ENCODE measurements at regions not wholly inside any gene's neighbourhood (a gene's known extent, or its start where the extent isn't known, plus 50 kb on each side); places are given as distances from the start of the nearest gene placed in this dataset.
"Not testable (repeated sequence)": the region's sequence is repeated elsewhere in the genome, so short reads cannot be mapped to it uniquely, and the experiment has no call there.

- H3K4me3 Mint-ChIP-seq, result no peak overlapping the region
- H3K4me1 Mint-ChIP-seq, result no peaks in the 10 kb centered on the region
- H3K9me3 Mint-ChIP-seq, result no peaks in the 10 kb centered on the region
- H3K36me3 Mint-ChIP-seq, result no peaks in the 10 kb centered on the region
- no peak overlapping the region for H3K27ac Mint-ChIP-seq
- H3K27me3 Mint-ChIP-seq, result peaks cover 2% of the 10 kb centered on the region
Observed at GRCh38 chr22:22176929-22177616, 67.5 kb upstream of the VPREB1 start.

GRCh38 chr22:22172896-22173628, 71.5 kb upstream of the VPREB1 start:
- peaks cover 13% of the 10 kb centered on the region for H3K4me1 Mint-ChIP-seq
- H3K36me3 Mint-ChIP-seq, H3K4me3 Mint-ChIP-seq, H3K27ac Mint-ChIP-seq, H3K27me3 Mint-ChIP-seq, H3K9me3 Mint-ChIP-seq: not testable (repeated sequence)

GRCh38 chr22:22171357-22172218, 73.0 kb upstream of the VPREB1 start:
- Mint-ChIP-seq H3K4me1 (peaks cover 23% of the 10 kb centered on the region), H3K9me3 (no peaks in the 10 kb centered on the region), H3K27ac (no peak overlapping the region), H3K36me3 (no peaks in the 10 kb centered on the region), H3K4me3 (no peak overlapping the region), H3K27me3 (peaks cover 2% of the 10 kb centered on the region)

DNA sequence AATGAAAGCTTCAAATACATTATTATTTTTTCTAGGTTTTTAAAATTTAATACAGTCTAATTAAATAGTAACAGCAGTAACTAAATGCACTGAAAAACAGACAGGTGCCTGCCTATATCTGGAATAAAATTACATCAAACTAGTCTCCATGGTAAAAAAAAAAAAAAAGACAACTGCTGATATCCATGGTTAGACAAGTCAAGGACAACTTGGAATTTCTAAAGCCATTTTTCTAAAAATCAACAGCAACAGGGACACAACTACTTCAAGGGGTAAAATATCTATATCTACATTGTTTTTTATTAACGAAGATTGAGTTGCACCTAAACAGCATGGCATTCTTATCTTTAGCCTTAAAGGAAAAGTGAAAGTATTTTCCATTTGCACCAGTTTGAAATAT, 74.7 kb upstream of the VPREB1 start:
- Mint-ChIP-seq H3K27ac (no peak overlapping the region), H3K36me3 (no peaks in the 10 kb centered on the region), H3K9me3 (no peaks in the 10 kb centered on the region), H3K4me3 (peak overlapping the region; percentile 58), H3K27me3 (no peaks in the 10 kb centered on the region), H3K4me1 (peaks cover 23% of the 10 kb centered on the region)

DNA sequence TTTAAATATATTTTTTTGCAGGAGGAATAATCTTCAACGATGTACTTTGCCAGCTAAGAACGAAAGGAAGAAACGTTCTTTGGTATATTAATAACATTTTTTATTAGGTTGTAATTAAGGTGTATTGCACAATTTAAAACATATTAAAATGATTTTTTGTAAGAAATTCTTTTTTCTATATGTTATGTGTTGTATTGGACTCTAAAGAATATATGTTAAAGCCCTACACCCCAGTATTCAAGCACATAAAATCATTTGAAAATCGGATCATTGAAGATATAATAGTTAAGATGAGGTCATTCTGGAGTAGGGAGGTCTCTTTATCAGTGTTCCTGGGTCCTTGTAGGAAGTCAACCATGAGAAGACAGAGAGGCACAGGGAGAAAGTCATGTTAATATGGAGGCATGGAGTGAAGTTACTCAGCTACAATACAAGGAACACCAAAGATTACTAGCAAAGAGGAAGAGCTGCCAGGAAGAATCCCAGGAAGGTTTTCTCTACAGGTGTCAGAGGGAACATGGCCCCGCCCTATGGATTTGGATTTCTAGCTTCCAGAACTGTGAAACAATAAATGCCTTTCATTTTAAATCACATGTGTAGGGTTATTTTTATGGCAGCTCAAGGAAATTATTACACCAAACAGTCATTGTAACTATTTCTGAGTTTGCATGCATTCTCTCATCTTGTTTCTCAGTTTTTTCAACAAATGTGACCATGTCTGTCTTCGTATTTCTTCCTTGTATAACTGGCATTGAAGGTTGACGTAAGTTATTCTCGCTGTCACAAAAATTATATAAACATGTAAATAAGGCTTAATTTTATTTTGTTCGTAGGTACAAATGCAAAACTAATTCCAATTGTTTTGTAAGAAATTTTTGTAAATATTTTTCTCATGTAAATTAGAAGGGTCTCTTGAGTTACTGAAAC, 75.4 kb upstream of the VPREB1 start:
- Mint-ChIP-seq H3K9me3 (no peaks in the 10 kb centered on the region), H3K4me3 (no peak overlapping the region), H3K4me1 (peaks cover 23% of the 10 kb centered on the region), H3K36me3 (no peaks in the 10 kb centered on the region), H3K27ac (no peak overlapping the region), H3K27me3 (peaks cover under 1% of the 10 kb centered on the region)

DNA sequence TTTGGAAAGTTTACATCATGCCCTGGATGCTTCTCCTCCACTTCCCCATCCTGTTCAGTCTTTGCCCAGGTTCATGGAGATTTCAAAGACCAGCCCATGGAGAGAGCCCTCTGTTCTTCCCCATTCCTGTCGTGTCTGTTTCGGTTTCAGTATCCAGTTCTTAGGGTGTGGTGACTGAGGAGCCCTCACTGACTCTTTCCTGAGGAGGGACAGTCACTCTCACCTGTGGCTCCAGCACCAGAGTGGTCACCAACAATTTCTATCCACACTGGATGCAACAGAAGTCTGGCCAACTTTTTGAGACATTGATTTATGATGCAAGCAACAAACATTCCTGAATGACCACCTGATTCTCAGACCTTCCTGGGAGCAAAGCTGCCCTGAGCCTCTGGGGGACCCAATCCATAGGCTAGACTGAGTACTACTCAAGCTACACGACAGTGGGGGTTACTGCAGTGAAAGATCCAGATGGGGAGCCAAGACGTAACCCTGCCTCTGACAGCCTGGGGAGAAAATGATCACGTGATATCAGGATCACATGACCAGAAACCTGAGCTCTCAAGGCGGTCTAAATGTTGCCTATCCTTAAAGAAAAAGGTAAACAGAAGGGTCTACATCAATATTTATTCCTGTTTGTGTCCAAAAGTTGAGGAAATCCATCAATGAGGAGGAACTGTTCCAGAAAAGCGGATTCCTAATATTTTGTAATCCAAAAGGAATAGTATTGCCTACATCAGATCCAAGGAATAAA, 76.2 kb upstream of the VPREB1 start:
- H3K9me3 Mint-ChIP-seq, result no peaks in the 10 kb centered on the region
- peaks cover 2% of the 10 kb centered on the region for H3K27me3 Mint-ChIP-seq
- H3K36me3 Mint-ChIP-seq, result no peaks in the 10 kb centered on the region
- H3K4me3 Mint-ChIP-seq, result peak overlapping the region; percentile 76
- peaks cover 23% of the 10 kb centered on the region for H3K4me1 Mint-ChIP-seq
- peak overlapping the region; percentile 72 for H3K27ac Mint-ChIP-seq

- Mint-ChIP-seq H3K27me3 (peaks cover 2% of the 10 kb centered on the region), H3K4me1 (peaks cover 23% of the 10 kb centered on the region), H3K9me3 (no peaks in the 10 kb centered on the region)
Observed at GRCh38 chr22:22167791-22168189, 76.8 kb upstream of the VPREB1 start.

DNA sequence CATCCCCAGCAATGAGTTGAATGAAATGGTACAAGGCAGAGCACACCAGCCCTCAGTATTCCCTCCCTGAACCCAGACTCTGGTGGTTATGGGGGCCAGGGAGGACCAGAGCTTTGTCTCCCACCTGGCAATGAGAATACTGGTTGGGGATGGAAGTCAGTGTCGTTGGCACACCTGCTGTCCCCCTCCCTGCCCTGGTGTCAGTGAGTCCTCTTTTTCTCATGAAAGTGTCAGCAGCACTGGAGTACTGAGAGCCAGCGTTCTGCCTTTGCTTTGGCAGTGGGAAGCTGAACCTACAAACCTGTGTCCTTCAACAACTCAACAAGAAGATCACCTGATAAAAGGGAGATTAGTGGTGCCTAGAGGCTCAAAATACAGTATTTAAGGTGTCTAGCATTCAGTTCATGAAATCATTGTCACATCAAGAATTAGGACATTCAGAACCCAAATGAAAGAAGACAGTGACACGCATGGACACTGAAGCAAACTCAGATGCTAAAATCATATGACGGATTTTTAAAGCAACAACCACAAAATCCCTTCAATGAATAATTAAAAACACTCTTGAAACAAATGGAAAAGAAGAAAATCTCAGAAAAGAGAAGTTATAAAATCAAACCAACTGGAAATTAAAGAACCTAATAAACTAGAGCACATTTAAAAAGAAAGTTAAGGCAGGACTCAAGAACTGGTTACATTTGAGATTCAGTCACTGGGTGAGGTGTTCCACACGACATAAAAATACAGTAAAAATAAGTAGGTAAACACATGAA, 77.5 kb upstream of the VPREB1 start:
- Mint-ChIP-seq H3K4me3 (no peak overlapping the region), H3K4me1 (peaks cover 23% of the 10 kb centered on the region), H3K27me3 (peaks cover 2% of the 10 kb centered on the region), H3K9me3 (no peaks in the 10 kb centered on the region), H3K27ac (no peak overlapping the region), H3K36me3 (no peaks in the 10 kb centered on the region)

More at GRCh38 chr22:22167791-22168189, 76.8 kb upstream of the VPREB1 start:
- Mint-ChIP-seq H3K36me3 (no peaks in the 10 kb centered on the region), H3K4me3 (peak overlapping the region; percentile 76), H3K27ac (no peak overlapping the region)

GRCh38 chr22:22165936-22166710, 78.5 kb upstream of the VPREB1 start:
- Mint-ChIP-seq H3K4me1 (peaks cover 23% of the 10 kb centered on the region), H3K27ac (no peak overlapping the region), H3K4me3 (no peak overlapping the region), H3K9me3 (no peaks in the 10 kb centered on the region), H3K27me3 (peaks cover 2% of the 10 kb centered on the region), H3K36me3 (no peaks in the 10 kb centered on the region)

DNA sequence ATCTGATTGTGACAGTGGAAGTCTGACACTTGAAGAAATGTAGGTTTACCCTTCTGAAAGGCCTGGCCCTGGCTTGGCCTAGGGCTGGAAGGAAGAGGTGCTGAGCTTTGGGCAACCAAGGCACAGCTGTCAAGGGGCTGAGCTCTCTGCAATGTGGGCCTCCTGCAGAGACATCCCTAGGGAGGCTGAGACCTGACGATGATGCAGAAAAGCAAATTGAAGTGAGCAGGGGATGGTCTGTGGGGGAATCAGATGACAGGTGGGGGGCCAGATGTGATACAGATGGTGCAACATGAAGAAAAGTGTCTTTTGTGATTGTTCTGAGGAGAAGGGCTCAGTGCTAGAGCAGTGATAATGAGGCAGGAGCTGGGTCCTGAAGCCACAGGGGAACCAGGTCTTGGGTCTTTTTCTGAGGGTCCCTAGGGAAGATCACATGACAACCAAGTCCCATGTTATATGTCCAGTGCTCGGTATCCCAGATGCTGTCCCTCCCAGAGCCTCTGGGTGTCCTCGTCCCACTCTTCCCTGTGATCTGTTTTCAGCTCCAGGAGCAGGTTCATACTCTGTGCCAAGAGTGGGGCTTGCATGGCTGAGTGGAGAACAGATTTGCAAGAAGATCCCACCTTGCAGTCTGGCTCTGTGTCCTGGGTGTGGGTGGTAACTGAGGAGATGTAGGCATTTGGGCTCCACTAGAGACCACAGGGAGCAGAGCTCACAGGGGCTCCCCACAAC, 79.9 kb upstream of the VPREB1 start:
- Mint-ChIP-seq H3K27ac (no peak overlapping the region), H3K27me3 (peaks cover 2% of the 10 kb centered on the region), H3K4me1 (peaks cover 16% of the 10 kb centered on the region), H3K4me3 (no peak overlapping the region), H3K9me3 (no peaks in the 10 kb centered on the region), H3K36me3 (no peaks in the 10 kb centered on the region)

GRCh38 chr22:22161924-22162851, 82.4 kb upstream of the VPREB1 start:
- H3K36me3 Mint-ChIP-seq, result no peaks in the 10 kb centered on the region

GRCh38 chr22:22160768-22161167, 83.8 kb upstream of the VPREB1 start:
- not testable (repeated sequence) for H3K36me3 Mint-ChIP-seq, H3K9me3 Mint-ChIP-seq, H3K4me3 Mint-ChIP-seq, H3K27me3 Mint-ChIP-seq, H3K27ac Mint-ChIP-seq, H3K4me1 Mint-ChIP-seq

More at GRCh38 chr22:22161924-22162851, 82.4 kb upstream of the VPREB1 start:
- no peak overlapping the region for H3K4me3 Mint-ChIP-seq
- H3K27me3 Mint-ChIP-seq, result peaks cover 2% of the 10 kb centered on the region
- H3K9me3 Mint-ChIP-seq, result no peaks in the 10 kb centered on the region
- H3K27ac Mint-ChIP-seq, result no peak overlapping the region
- H3K4me1 Mint-ChIP-seq, result peaks cover 1% of the 10 kb centered on the region

Measured in activated naive CD4-positive, alpha-beta T cell treated with anti-CD3 and anti-CD28 coated beads, Interleukin-2, amount 50 U/mL, for 24 hours (primary cell).